NCI-H69 (cell line): ENCODE measurements at regions not wholly inside any gene's neighbourhood (a gene's known extent, or its start where the extent isn't known, plus 50 kb on each side); places are given as distances from the start of the nearest gene placed in this dataset.
"Not testable (repeated sequence)": the region's sequence is repeated elsewhere in the genome, so short reads cannot be mapped to it uniquely, and the experiment has no call there.

Experiments used
- DNase-seq: peaks from one replicate; lab custom pipeline; 2025; lab: John Stamatoyannopoulos, UW

DNA sequence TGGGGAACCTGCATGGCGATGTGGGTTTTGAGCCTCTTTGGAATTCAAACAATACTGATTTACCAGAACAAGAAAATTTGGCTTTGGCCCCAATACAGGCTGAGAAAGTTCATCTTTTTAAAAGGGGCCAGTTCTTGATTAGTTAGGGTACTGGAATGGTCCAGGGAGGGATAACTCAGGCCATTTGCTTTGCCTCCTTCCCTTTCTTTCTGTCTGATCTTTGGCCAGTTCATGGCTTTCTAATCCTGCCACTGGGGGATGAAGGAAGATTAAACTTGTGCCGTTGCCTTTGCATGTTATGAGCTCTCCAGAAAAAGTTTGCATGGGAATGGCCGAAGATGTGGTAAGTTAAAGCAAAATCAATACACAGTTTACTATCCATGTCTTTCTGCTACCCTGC, 78.4 kb downstream of the ADAMTS15 start:
- no peak for DNase-seq

DNA sequence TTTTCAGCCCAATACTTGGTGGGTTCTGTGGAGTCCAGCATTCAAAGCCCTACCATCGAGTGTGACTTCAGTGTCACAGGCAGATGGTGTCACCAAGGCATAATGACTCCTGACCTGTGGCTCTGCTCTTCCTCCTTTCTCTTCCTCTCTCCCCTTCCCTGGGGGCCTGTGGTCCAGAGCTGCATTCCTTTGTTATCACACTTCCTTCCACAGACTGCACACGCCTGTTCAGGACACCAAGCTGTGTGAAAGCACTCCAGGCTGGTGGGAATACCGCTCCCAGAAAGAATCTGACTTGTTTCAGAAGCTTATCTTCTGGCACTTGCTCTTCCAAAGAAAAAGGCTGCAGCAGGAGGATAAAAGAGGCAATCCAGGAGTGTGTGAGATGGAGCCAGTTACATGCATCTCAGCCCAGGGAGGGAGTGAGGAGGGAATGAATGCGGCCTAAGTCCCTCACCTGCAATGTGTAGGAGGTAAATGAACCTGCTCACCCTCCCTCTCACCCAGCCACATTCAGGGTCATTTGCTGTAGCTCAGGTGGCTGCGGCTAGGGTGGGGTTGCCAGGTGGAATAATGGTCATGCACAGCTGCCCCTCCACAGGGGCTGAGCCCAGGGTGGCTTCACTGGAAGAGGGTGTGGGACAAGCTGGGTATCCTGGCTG, 79.3 kb downstream of the ADAMTS15 start:
- DNase-seq = no peak

DNA sequence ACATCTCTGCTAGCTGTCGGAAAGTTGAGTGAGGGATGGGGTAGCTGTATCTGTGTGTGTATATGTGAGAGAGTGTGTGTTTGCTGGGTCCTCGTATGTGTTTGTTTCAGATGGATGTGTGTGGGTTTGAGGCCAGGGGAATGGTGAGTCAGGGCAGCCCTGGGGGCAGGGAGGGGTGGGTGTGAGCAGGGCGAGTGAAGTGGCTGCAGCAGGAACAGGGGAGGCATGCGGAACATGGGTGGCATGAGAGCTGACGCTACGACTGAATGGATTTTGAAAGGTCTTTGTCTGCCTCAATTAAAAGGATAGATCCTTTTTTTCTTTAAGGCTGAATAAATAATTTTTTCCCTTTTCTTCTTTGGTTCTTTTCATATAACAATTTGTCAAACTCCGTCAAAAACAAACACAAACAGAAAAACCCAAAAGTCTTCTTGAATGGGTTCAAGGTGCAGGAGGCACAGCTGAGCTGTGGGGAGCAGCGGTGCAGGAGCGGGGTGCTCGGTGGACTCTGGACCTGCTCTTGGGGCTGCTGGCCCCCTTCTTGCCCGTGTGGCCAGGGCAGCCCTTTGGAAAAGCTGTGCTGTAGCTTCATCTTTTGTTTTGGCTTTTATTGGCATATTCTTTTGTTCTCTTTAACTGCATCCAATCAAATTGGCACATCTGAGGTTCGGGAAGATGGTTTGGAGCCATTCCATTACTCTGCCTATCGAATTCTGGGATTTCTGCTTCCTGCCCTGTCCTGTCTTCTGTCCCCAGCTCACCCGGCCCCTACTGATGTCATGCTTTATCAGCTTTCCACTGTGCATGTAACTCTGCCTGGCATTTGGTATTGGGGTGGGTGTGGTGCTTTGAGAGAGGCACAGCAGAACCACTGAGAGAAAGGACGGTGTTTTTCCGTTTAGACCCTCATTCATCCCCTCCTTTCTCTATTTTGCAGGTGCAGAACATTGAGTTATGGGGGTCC, 80.1 kb downstream of the ADAMTS15 start:
- DNase-seq = no peak

DNA sequence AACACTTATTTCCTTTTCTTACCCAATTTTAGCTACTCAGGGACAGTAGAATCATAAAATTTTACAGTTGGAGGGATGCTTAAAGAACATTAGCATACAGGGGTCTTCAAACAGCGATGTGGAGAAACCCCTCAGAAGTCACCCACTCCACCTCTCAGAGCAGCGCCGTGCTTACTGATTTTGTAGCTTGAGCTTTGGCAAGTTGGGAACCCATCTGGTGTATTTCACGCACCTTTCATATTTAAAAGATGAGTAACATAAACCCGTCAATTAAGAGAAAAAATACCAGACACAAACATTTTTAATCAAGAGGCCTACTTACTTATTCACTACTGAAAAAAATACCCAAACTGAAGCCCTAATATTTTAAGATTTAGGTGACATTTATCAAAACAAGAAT, 80.9 kb downstream of the ADAMTS15 start:
- no peak for DNase-seq

DNA sequence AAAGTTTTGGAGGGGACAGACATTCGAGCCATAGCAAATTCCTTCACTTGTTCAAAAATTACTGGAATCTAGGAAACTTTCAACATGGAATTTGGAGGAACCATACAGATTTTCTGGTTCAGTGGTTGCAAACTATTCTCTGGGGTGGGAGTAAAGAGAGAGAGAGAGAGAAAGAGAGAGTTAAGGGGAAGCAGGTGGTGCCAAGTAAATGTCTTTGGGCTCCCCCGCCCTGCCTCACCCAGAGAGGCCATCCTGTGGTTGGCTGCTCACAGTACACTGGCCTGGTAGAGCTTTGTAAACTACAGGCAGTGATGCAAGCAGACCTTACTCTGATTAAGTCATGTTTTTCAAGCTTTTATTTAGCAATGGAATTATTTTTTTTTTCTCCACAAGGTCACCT, 82.6 kb downstream of the ADAMTS15 start:
- DNase-seq = no peak

DNA sequence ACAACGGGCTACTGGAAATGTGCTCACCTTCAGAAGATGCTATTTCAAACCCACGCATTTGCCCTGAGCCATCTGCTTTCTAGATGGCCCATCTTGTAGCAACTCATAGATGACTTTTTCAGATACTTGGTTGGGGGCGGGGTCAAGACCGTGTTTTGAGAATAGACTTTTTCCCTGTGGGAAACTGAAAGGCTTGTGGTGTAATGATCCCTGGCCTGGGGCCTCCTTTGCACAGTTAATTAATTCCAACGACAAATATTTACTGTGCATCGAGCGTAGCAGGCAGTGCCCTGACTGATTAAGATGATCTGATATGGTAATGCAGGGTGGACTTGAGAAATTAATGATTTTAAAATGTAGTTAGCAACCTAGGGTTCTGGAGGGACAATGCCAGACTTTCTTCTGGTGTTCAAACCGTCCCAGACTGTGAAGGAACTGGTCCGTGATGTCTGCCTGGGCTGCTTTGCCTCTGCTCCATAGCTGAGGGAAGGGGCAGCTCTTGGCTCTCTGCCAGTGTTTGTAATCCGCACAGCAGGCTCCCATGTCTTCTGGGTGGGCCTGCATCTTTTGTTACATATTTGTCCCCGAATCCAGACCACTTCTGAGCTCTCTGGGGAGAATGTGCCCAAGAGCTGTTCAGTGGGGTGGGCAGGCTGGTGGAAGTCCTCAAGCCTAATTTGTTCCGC, 84.8 kb downstream of the ADAMTS15 start:
- peak; percentile 60 for DNase-seq

DNA sequence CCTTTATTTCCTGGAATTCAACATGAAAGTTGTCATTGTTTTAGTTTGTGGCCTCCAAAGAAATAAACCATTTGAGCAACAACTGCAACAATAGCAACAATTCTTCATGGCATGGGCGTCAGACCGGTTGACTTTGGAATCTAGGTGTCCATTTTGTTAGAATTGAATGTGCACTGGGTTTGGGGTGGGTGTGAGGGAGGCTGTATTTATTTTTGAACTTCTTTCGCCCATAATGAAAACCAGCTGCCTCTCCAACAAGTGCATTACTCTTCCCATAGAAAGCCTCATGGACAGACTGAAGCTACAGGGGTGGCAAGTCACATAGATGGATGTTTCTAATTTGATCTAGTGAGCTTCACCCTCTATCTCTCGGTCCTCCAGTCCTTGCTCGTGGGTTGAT, 85.4 kb downstream of the ADAMTS15 start:
- DNase-seq = no peak

DNA sequence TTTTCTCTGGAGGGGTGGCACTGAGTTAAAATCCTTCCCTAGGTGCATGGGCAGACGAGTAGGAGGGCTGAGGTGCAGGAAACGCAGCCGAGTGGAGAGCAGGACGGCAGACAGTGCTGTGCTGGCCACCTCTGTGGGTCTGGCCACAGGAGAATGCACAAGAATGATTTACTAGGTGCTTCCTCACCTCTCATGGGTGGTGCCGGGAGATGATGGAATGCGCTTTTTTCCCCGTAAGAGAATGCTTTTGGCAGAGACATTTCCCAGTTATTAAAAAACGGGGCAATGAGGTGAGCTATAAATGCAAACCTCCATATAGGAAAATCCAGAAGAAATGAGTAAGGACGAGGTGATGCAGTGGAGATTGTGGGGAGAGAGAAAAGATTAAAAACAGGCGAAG, 86.1 kb downstream of the ADAMTS15 start:
- DNase-seq = no peak

DNA sequence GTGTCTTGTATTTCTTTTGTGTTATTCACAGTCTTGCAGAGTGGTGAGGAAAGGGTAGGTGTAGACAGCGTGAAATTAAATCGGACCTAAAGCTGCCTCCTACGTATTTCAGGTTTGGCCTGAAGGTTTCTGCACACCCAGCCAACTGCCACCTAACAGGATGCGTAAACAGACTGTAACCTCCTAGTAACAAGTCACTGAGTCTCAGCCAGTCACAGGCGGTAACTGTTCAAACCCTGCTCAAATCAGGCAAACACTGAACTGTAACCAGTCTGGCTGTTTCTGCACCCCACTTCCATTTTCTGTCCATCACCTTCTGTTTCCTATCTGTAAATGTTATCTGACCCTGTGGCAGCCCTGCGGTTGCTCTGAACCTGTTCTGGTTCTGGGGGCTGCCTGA, 87.1 kb downstream of the ADAMTS15 start:
- no peak for DNase-seq

DNA sequence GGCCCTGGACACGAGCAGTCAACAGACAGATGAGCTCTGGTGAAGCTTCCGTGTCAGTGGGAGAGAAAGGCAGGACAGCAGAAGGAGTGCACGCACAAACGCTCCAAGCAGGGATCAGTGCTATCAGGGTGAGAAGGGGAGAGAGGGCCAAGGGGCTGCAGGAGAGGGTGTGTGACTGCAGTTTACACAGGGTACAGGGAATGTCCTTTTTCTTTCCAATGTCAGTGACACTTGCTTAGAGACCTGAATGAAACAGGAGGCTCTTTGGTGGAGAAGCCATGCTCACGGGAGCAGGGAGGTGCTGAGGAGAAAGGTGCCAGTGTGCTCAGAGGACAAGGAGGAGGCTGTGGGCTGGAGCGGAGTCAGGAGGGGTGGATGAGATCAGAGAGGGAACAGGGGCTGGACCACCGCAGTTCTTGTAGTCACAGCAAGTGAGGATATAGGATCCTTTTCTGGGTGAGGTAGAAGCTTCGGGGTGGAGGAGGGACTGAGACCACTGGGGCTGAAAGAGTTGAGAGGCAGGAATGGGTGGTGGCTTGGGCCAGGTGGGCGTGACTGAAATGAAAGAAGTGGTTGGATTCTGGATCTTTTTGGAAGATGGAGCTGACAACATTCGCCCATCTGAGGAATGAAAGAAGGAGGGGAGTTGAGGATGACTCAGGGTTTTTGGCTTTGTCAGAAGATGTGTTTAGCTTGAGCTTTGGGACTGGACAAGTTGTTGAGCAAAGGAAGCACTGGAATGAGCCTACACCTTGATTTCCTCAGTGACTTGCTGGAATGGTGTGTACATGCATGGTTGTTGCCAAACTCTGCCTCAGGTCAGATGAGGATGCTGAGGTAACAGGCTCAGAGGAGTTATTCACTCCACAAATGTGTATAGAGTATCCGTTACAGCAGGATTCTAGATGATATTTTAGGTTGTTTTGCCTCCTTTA, 87.9 kb downstream of the ADAMTS15 start:
- no peak for DNase-seq

DNA sequence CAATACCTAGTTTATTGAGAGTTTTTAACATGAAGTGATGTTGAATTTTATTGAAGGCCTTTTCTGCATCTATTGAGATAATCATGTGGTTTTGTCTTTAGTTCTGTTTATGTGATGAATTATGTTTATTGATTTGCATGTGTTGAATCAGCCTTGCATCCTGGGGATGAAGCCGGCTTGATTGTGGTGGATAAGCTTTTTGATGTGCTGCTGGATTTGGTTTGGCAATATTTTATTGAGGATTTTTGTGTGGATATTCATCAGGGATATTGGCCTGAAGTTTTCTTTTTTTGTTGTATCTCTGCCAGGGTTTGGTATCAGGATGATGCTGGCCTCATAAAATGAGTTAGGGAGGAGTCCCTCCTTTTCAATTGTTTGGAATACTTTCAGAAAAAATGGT, 91.2 kb downstream of the ADAMTS15 start:
- not testable (repeated sequence) for DNase-seq

DNA sequence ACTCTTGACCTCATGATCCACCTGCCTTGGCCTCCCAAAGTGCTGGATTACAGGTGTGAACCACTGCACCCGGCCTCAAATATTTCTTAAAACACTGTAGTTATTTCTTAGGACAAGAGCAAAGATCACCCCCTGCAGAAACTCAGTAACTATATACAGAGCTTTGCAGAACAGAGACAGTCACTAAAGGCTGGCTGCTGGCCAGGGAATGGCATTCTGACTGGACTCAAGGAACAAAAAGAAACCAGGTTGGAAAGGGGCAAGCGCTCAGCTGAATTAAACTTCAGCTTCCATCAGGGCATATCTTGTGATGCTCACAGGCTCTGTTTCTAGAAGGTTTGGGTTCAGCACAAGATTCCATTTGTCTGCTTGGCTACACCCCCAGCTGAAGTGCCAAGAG, 95.8 kb downstream of the ADAMTS15 start:
- DNase-seq = no peak

DNA sequence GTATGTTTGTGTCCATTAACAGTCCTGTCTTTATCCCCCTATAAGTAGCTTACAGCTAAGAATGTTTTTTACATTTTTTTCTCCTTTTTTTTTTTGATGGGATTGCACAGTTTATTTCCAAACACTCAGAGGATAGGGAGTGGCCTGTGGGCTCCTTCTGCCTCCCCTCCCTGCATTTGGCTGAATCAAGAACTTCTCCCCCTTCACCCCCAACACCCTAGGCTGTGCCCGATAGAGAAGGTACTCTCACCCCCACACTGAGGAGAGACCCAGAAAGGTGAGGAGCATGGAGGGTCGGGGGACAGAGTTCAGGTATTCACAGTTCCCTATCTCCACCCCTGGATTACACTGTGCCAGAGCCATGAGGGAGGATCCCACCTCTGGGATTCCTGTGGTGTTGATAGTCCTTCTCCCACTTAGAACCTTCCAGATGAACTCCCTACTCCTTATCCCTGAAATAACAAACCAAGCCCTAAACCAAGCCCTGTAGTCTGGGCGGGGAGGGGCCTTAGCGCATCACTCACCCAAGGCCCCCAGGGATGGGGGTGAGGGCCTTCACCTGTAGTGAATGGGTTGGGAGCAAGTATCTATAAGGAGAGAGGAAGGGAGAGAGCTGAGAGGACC, 97.1 kb downstream of the ADAMTS15 start:
- no peak for DNase-seq

DNA sequence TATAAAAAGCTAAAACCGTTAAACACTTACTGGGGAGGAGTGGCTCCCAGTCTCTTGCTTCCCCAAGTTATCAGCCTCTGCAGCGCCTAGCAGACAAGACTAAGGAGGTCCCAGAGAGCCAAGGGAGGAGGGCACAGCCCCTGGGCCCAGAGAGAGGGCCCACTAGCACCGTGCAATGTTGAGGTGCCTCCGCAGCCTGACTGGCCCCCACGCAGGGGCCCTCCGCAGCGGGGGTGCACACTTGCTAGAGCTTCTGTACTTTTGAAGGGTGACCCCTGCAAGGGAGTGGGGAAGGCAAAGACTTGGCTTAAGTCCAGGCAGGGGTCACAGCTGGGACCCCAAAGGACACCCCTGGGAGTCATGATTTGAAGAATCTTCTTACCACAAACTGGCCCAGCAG, 98.0 kb downstream of the ADAMTS15 start:
- no peak for DNase-seq

DNA sequence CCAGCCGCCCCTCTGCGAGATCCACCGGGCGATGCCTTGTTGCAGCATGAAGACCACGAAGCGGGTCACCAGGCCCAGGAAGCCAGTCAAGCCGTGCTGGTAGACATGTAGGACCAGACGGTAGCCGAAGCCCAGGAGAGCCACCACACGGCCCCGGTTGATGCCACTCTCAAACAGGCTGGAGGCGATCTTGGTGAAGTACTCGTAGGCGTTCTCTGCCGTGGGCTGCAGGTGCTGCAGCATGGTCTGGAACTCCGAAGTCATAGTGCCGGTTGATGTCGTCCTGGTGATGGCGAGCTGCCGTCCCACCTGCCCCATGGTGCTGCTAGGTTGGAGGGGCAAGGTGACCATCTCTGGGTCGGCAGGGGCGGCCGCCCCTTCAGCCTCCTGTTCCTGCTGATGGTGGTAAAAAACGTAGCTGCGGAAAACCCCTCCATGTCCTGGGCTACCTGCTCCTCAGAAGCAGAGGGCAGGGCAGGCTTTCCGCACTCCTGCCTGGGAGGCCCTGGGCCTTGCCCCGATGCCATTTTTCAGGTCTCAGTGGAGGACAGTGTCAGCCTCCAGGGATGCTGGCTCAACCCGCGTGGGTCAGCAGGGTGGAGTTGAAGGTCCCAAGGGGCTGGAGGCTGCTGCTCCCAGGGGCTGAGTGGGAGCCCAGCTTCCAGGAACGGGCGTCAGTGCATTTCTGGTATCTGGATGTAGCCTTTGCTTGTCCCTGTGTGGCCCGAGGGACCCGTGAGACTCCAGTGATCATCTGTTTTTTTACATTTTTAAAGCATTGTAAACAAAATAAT, 98.7 kb downstream of the ADAMTS15 start:
- no peak for DNase-seq

DNA sequence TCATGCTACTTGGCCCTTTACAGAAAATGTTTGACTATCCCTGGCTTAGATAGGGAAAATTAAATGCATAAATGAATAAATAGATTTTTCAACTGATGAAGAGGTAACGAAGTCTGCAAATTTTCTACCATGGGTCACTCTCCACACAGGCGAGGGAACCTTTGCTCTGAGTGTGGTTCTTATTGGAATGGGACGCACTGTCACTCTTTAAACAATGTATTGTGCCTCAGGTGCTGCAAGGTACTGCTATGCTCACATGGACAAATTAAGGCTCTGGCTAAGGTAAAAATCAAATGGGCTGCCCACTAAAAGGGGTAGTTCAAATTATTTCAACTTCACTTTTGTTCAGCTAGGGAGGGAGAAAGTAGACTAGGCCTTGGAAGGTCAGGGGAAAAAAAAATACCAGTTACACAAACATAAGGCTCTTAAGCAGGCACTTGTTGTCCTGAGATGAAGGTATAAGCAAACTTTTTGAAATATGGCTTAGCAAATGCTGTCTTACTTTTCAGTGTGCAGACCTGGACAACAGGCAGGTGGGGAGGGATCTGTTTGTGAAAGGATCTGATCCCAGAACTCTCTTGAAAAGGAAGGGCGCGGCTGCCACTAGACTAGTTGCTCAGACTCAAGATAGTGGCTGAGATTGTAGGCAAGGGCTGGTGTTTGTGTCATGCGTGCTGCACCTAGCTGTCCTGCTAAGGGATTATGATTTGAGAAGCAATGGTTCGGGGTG, 99.5 kb downstream of the ADAMTS15 start:
- DNase-seq = no peak

DNA sequence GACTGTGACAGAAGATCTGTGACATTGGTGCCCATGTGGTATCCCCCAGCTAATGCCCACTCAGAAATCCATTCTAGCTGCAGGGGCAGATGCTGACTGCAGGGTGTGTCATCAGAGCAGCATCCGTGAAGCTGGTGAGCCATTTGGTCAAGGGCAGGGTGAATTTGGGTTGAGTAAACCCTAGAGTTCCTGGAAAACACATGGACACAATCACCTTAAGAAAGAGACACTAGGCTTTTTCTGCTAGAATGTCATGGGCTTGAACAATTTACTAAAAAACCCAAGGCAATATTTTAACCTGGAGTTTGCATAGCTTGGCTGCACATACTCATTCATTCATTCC, 100.0 kb downstream of the ADAMTS15 start:
- DNase-seq = no peak

DNA sequence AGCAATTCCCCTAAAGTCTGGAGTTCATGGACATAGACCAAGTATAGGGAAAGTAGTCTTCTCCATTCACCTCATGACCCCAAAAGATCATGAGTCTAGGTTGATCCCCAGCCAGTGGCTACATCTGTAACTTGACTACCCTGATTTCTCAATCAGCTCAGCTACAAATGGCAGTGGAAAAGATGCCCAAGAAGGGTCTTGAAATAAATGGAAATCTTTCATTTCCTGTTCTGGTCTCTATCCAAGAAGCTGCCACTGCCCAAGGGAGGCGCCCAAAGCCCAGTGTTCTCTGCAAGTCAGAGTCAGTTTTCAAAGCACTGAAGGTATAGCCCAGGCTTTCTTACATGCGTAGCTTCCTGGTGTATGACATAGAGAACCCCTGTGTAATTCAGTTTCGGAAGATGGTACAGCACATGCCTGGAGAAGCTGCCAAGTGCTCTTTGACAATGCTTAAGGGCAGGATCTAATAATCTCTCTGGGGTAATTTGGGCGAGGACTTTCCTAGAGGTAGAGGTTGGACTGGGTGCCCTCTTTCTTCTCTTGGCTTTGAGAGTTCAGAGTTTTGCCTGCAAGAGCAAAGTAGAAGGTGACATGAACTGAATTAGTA, 101.1 kb downstream of the ADAMTS15 start:
- DNase-seq = peak; percentile 13

DNA sequence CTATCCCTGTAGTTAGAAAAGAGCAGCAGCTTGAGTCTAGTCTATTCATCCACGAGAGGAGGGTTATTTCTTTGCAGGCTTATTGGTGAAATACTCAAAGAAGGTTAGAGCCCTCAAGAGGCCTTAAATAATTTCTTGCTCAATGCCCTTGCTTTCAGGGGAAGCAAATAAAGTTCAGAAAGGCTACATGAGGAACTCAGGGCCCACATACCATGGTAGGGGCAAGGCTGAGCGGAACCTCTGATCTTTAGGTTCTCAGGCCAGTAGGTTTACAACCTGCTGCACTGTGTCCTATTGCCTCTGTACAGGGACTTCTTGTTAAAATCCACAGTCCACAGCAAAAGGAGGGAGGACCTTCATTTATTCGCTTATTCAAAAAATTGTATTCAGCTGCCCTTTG, 101.7 kb downstream of the ADAMTS15 start:
- no peak for DNase-seq
